ENCODE measurements at regions not wholly inside any gene's neighbourhood (a gene's known extent, or its start where the extent isn't known, plus 50 kb on each side); places are given as distances from the start of the nearest gene placed in this dataset.
"Not testable (repeated sequence)": the region's sequence is repeated elsewhere in the genome, so short reads cannot be mapped to it uniquely, and the experiment has no call there.

GRCh38 chr18:42328931-42329330 is 373.9 kb downstream of the PIK3C3 start:
- no peak for DNase-seq (ENCODE audit: low read depth in 2 of 2)

GRCh38 chr18:42330296-42330695 is 375.3 kb downstream of the PIK3C3 start:
- DNase-seq (ENCODE audit: low read depth in 2 of 2), result no peak

GRCh38 chr18:42333558-42333957 is 378.5 kb downstream of the PIK3C3 start:
- DNase-seq (ENCODE audit: low read depth in 2 of 2), result no peak

GRCh38 chr18:42334931-42335330 is 379.9 kb downstream of the PIK3C3 start:
- no peak for DNase-seq (ENCODE audit: low read depth in 2 of 2)

- no peak for DNase-seq (ENCODE audit: low read depth in 2 of 2)
These were observed 381.1 kb downstream of the PIK3C3 start for GRCh38 chr18:42336139-42336538.

DNA sequence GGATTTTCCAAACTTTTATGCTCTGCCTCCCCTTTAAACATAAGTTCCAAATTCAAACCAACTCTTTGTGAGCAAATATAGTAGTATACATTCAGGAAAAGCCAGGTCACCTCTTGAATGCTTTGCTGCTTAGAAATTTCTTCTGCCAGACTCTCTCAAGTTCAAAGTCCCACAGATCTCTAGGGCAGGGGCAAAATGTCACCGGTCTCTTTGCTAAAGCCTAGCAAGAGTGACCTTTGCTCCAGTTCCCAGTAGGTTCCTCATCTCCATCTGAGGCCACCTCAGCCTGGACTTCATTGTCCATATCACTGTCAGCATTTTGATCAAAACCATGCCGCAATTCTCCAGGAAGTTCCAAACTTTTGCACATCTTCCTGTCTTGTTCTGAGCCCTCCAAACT is 382.3 kb downstream of the PIK3C3 start:
- DNase-seq (ENCODE audit: low read depth in 2 of 2), result not testable (repeated sequence)

DNA sequence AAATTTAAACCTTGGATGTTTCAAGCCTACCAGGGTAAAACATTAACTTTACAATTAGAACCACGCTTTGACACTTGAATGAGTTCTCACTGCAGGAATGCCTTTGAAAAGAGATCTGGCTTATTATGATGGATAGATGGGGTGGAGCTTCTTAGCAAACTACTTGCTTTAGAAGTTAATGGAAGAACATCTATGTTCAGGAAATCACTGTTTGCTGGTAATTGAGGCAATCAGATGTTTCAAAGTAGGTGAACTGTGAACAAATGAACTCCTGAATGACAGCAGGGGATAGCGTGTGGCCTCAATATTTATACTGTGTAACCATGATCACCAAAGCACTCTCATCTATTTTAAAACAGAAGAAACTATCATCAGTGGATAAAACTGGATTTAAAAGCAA is 383.6 kb downstream of the PIK3C3 start:
- no peak for DNase-seq (ENCODE audit: low read depth in 2 of 2)

DNA sequence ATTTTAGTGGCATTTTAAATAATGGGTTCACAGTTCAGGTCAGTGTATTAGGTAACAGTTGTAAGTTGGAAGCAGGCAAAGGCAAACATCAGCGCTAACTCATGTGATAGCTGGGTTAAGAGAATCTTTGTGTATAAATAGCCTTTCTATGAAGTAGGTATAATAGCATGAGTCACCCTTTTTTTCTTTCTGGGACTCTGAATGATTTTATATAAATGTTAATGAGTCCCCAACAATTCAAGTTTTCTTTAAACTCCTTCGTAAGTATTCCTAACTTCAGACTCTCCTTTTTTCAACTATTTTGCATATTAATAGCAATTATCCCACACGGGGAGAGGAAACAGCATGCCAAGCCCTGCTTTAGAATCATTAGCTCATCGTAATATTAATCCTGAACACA is 384.3 kb downstream of the PIK3C3 start:
- DNase-seq (ENCODE audit: low read depth in 2 of 2), result no peak

DNA sequence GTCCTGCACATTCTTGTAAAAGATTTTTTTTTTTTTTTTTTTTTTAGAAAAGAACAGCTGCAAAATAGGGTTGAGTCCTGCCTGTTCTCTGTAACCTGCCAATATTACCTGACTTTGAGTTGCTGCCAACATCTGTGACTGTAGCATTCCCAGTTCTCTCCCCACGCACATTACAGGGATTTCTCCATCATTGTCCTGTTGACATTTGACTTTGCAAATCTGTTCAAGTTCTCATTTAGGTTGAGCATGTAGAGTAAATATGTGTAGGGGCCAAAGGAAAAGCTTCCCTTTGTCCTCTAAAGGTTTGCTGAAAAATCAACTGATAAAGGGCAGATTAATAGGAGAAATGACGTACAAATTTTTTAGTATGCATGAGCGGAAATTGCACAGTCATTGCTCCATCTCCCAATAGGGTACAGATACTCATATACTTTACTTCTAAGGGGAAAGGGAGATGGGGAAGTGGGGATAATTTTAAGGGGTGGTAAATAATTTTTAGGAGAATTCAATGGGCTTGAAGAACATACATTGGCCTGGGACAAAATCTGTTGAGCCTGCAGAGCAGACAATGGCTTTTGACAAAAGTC is 385.5 kb downstream of the PIK3C3 start:
- DNase-seq (ENCODE audit: low read depth in 2 of 2), result no peak

GRCh38 chr18:42341423-42341822 is 386.4 kb downstream of the PIK3C3 start:
- no peak for DNase-seq (ENCODE audit: low read depth in 2 of 2)

DNA sequence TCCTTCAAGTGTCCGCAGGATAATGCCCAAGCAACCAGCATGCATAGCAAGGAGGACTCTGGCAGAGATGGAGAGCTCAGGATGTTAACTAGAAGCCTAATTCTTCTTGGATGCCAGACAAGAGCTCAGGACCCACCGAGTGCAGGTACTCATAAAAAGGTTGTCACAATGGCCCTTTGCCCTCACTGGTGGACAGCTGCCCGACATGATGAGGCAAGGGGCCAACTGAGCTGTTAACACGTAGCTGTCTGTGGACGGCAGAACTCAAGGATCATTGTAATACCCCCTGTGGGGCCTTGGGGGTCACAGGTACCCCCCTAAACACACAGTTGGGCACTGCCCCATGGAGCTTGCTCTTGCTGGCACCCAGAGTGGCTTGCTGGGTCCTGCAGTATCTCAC is 393.7 kb downstream of the PIK3C3 start:
- no peak for DNase-seq (ENCODE audit: low read depth in 2 of 2)

DNA sequence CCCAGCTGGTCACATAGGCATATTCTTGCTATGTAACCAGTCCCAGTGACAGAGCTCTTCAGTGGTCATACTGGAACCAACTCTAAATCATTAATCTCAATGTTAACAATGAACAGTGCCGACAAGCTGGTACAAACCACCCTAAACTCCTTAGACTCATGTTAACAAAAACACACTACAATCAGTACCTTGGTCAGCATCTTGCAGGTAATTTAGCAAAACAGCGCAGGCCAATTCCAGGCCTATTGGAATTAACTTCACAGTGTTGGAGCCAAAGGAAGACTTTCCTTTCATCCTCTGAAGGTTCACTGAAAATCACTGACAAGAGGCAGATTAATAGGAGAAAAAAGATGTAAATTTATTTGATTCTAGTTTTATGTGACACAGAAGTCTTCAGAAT is 396.4 kb downstream of the PIK3C3 start:
- no peak for DNase-seq (ENCODE audit: low read depth in 2 of 2)

- DNase-seq (ENCODE audit: low read depth in 2 of 2), result no peak
These were observed 405.7 kb downstream of the PIK3C3 start for GRCh38 chr18:42360716-42361115.

DNA sequence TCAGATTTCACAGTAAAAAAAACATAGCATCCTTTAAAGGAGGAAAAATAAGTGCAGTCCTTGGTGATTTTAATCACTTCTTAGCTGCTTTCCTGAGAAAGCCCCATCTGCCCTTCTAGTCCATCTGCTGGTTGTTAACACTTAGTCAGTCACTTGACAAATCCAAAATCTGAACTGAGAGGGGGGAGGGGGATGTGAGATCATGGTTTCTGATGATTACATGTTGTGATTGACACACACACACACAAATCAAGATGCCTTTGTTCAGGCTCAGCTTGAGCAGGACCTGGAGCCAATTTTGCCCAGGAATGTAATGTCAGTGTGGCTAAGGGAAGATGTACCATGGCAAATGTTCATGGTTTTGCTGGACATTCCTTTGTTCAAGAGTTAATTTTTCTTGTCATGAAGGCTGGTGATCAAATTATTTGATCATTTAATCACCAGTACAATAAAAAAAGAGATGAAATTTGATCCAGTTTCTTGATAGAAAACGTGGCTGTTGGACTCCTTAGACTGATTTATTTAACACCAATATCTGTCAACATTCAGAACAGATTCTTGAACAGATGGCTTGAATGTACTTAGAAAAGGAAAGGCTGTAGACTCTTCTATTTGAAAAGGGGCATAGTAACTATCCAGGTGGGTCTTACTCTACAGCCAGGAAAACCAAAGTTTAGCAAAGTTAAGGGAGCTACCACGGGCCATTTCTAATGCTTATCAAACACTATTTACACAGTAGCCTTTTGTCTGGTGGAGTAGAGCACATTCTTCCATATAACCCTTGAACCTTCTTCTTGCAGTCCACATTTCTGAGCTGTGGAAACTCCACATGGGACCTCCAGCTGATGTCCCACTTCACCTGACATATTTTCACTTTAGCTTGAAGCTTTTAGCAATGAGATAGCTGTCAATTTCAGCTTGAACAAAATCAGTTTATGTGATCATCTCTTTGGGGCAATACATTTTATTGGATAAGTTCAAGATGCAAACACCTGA is 408.7 kb downstream of the PIK3C3 start:
- no peak for DNase-seq (ENCODE audit: low read depth in 2 of 2)

DNA sequence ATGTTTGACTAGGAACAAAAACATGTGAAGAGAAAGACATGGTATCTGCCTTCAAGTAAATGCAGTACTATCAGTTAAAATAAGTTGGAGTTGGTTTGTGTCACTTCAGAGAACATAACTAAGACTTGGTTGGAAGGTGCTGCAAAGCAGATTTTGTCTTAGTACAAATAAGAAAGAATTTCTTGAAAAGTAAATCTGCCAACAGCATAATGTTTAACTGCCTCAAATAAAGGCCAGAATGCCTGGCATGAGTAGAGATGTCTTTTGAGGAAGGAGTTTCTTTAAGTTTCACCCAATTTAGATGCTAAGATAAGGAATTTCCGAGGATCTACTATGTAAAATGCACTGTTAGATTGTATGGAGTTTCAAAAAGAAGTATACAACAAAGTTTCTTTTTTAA is 409.7 kb downstream of the PIK3C3 start:
- no peak for DNase-seq (ENCODE audit: low read depth in 2 of 2)

- no peak for DNase-seq (ENCODE audit: low read depth in 2 of 2)
These were observed 410.6 kb downstream of the PIK3C3 start for GRCh38 chr18:42365591-42365990.

- no peak for DNase-seq (ENCODE audit: low read depth in 2 of 2)
These were observed 418.6 kb downstream of the PIK3C3 start for GRCh38 chr18:42373584-42373983.

DNA sequence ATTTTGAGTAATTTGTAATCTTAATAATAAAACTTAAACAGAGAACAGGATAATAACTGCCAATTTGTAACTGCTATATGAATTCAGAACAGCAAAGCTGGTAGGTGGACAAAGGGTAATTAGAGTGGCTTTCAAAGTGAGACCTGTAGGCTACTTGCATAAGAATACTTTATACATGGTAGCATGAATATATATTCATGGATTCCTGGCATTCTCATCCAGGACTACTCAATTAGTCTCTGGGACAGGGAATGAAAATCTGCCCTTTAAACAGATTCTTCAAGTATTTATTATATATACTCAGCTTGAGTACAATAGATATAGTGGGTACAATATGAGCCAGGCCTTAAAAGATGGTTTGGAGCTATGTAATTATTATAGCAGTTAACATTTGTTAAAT is 419.9 kb downstream of the PIK3C3 start:
- no peak for DNase-seq (ENCODE audit: low read depth in 2 of 2)

DNA sequence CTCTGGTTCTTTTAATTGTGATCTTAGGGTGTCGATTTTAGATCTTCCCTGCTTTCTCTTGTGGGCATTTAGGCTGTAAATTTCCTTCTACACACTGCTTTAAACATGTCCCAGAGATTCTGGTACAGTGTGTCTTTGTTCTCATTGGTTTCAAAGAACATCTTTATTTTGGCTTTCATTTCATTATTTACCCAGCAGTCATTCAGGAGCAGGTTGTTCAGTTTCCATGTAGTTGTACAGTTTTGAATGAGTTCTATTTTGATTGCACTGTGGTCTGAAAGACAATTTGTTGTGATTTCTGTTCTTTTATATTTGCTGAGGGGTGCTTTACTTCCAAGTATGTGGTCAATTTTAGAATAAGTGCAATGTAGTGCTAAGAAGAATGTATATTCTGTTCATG is 423.8 kb downstream of the PIK3C3 start:
- DNase-seq (ENCODE audit: low read depth in 2 of 2), result not testable (repeated sequence)

DNA sequence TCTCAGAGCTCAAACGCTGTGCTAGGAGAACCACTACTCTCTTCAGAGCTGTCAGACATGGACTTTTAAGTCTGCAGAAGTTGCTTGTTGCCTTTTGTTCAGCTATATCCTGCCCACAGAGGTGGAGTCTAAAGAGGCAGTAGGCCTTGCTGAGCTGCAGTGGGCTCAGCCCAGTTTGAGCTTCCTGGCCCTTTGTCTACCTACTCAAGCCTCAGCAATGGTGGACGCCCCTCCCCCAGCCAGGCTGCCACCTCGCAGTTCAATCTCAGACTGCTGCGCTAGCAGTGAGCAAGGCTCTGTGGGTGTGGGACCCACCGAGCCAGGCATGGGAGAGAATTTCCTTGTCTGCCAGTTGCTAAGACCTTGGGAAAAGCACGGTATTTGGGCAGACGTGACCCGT is 426.2 kb downstream of the PIK3C3 start:
- not testable (repeated sequence) for DNase-seq (ENCODE audit: low read depth in 2 of 2)

GRCh38 chr18:42392416-42392815 is 437.4 kb downstream of the PIK3C3 start:
- no peak for DNase-seq (ENCODE audit: low read depth in 2 of 2)

- no peak for DNase-seq (ENCODE audit: low read depth in 2 of 2)
These were observed 437.9 kb downstream of the PIK3C3 start for GRCh38 chr18:42392926-42393325.

GRCh38 chr18:42394238-42394637 is 439.2 kb downstream of the PIK3C3 start:
- DNase-seq (ENCODE audit: low read depth in 2 of 2), result no peak

Data from activated CD4-positive, alpha-beta T cell treated with anti-CD3 and anti-CD28 coated beads for 24 hours (primary cell).